BE2C (cell line): ENCODE measurements at regions not wholly inside any gene's neighbourhood (a gene's known extent, or its start where the extent isn't known, plus 50 kb on each side); places are given as distances from the start of the nearest gene placed in this dataset.

Source experiments
- DNase-seq: peaks from one replicate; pipeline ENCODE4 v3.0.0-alpha.2; 2020
- H3K27me3 ChIP-seq: fragments of 250-450 bp; sonication (Bioruptor Pico); 2 replicates; pipeline ENCODE4 v1.5.1; 2020; ENCODE audit warnings: mild to moderate bottlenecking
- H3K36me3 ChIP-seq: fragments of 250-450 bp; sonication (Bioruptor Pico); 2 replicates; pipeline ENCODE4 v1.5.1; 2020; ENCODE audit warnings: mild to moderate bottlenecking
- H3K4me1 ChIP-seq: fragments of 250-450 bp; sonication (Bioruptor Pico); 2 replicates; pipeline ENCODE4 v1.5.1; 2020
- H3K4me3 ChIP-seq: 2 replicates; pipeline ENCODE4 v1.5.1; 2011; ENCODE audit warnings: low read depth, low read length
- H3K9me3 ChIP-seq: fragments of 250-450 bp; sonication (Bioruptor Pico); 2 replicates; pipeline ENCODE4 v1.5.1; 2020
- TF ChIP-seq, protein P1 (sequence below): IDR thresholded peaks from 2 replicates; pipeline ENCODE4 v1.5.1; 2012; ENCODE audit warnings: mild to moderate bottlenecking, low read depth, low read length

DNA sequence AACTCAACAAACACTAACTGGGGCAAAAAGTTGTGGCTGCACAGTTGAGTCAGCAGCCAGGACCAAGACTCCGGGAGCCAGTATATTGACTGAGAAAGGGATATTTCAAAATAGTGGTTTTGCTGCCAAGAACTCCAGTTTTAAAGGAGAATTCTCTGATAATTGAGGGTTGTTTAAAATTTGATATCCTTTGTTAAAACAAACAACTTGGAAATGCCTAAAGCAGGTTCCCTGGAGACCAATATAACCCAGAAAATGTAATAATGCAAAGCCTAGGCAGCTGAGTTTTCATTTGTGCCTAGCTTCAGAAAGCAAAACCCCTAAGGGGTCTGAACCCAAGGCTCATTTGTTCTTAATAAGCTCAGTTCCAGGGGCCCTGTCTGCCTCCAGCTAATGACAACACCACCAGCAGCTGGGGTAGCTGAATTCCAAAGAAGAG lies 311.7 kb upstream of the CCDC196 start:
- no peak overlapping the region for H3K4me3 ChIP-seq
- DNase-seq, result no peak
- TF ChIP-seq, protein P1, sequence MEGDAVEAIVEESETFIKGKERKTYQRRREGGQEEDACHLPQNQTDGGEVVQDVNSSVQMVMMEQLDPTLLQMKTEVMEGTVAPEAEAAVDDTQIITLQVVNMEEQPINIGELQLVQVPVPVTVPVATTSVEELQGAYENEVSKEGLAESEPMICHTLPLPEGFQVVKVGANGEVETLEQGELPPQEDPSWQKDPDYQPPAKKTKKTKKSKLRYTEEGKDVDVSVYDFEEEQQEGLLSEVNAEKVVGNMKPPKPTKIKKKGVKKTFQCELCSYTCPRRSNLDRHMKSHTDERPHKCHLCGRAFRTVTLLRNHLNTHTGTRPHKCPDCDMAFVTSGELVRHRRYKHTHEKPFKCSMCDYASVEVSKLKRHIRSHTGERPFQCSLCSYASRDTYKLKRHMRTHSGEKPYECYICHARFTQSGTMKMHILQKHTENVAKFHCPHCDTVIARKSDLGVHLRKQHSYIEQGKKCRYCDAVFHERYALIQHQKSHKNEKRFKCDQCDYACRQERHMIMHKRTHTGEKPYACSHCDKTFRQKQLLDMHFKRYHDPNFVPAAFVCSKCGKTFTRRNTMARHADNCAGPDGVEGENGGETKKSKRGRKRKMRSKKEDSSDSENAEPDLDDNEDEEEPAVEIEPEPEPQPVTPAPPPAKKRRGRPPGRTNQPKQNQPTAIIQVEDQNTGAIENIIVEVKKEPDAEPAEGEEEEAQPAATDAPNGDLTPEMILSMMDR, result no peak
- no peaks in the 10 kb centered on the region for H3K36me3 ChIP-seq
- H3K27me3 ChIP-seq, result peaks cover 13% of the 10 kb centered on the region
- H3K4me1 ChIP-seq, result no peaks in the 10 kb centered on the region
- H3K9me3 ChIP-seq, result no peaks in the 10 kb centered on the region

DNA sequence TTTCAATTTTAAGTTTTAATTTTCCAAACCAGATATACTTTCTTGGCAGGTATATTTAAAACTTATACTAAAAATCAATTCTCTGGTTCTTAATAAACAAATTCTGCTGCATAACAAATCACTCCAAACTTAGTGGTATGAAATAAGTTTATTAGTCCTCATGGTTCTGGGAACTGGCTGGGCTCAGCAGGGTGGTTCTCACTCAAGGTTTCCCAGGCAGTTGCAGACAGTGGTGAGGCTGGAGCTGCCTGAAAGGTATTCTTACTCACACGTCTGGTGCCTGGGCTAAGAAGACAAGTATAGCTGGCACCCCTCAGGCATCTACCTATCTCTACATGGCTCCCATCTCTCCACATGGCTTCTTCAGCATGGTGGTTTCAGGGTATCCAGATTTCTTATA lies 308.2 kb upstream of the CCDC196 start:
- H3K36me3 ChIP-seq, result no peaks in the 10 kb centered on the region
- H3K9me3 ChIP-seq, result no peaks in the 10 kb centered on the region
- H3K27me3 ChIP-seq, result peaks cover 13% of the 10 kb centered on the region
- TF ChIP-seq, protein P1, result no peak
- no peaks in the 10 kb centered on the region for H3K4me1 ChIP-seq
- H3K4me3 ChIP-seq, result no peak overlapping the region
- DNase-seq, result no peak

DNA sequence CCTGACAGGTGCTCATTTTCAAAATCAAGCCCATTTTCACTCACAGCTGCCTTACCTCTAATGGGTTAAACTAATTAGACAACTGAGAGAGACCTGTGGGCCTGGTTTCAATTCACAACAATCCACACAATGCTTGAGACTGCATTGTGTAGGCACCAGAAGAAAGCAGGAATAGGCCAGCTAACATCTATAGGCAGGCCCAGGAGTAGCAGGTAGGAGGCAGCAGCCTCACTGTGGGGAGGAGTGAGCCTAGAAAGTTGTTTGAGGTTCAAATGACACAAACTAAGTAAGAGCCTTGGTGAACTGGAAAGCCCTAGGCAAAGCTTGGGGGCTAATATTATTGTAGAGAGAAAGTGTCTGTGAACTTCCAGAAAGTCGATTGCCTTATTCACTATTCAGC lies 289.5 kb upstream of the CCDC196 start:
- Histone ChIP-seq H3K36me3 (no peaks in the 10 kb centered on the region), H3K27me3 (no peaks in the 10 kb centered on the region), H3K4me1 (no peaks in the 10 kb centered on the region), H3K4me3 (no peak overlapping the region), H3K9me3 (no peaks in the 10 kb centered on the region)
- TF ChIP-seq, protein P1, result no peak
- DNase-seq, result no peak

DNA sequence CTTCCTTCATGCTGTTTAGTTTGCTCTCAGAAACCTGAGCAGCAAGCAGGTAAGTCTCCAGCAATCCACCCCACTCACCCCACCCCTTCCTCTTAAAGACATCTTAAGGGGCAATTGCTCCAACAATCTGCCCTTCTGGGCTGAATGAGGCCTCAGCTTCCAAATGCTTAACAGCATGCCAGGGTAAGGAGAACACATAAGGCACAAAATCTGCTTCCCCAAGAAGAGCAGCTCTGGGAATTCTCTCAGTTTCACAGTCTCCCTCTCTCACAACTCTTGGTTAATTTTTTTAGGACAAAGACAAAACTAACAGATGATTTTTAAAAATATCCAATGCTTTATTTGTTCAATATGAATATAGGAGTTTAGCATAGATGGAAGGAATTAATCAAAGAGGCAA lies 288.9 kb upstream of the CCDC196 start:
- no peak for DNase-seq
- Histone ChIP-seq H3K9me3 (no peaks in the 10 kb centered on the region), H3K4me3 (no peak overlapping the region), H3K4me1 (no peaks in the 10 kb centered on the region), H3K36me3 (no peaks in the 10 kb centered on the region), H3K27me3 (no peaks in the 10 kb centered on the region)
- TF ChIP-seq, protein P1, result no peak

DNA sequence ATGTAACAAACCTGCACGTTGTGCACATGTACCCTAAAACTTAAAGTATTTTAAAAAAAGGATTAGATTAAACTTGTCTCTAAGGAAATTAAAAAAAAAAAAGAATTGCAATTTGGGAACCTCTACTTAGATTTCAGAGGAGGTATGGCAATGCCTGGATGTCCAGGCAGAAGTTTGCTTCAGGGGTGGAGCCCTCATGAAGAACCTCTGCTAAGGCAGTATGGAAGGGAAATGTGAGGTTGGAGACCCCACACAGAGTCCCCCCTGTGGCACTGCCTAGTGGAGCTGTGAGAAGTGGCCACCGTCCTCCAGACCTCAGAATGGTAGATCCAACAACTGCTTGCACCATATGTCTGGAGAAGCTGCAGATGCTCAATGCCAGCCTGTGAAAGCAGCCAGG lies 279.6 kb upstream of the CCDC196 start:
- H3K9me3 ChIP-seq, result no peaks in the 10 kb centered on the region
- H3K4me1 ChIP-seq, result no peaks in the 10 kb centered on the region
- no peaks in the 10 kb centered on the region for H3K27me3 ChIP-seq
- TF ChIP-seq, protein P1, result no peak
- no peak overlapping the region for H3K4me3 ChIP-seq
- no peaks in the 10 kb centered on the region for H3K36me3 ChIP-seq
- DNase-seq, result no peak

DNA sequence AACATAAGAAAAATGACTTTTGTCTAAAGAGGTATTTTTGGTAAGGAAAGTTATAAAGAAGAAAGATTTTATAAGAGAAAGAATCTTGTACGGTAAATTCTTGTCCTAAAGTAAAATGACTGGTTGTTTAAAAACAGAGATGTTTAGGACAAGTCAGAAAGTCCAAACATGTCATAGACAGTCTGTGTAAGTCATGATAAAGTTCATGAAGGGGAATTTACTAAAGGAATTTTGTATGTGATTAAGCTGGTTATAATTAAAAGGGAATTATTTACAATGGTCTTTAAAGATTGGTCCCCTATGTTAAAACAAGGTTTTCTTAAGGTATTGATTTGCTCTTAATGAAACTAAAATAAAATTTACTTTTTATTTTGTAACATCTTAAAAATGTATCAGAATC lies 269.4 kb upstream of the CCDC196 start:
- Histone ChIP-seq H3K4me3 (no peak overlapping the region), H3K9me3 (peaks cover 4% of the 10 kb centered on the region), H3K27me3 (no peaks in the 10 kb centered on the region), H3K4me1 (no peaks in the 10 kb centered on the region), H3K36me3 (no peaks in the 10 kb centered on the region)
- no peak for DNase-seq
- TF ChIP-seq, protein P1, result no peak
